GM10248 (cell line): ENCODE measurements at regions not wholly inside any gene's neighbourhood (a gene's known extent, or its start where the extent isn't known, plus 50 kb on each side); places are given as distances from the start of the nearest gene placed in this dataset.
A peak's percentile ranks its signal among the peaks of the same experiment; 100 is the strongest.

Experiments used
- CTCF ChIA-PET: fragments of 300-600 bp; sonication (Branson Sonifier 250); formaldehyde crosslinking; extraction: SDS; loops from one replicate; lab custom pipeline; 2021; ENCODE audit warnings: antibody characterized with exemption; lab: Yijun Ruan, JAX
- POLR2A ChIA-PET: fragments of 350-650 bp; sonication (Branson Sonifier 250); formaldehyde crosslinking; extraction: SDS; loops from one replicate; lab custom pipeline; 2020; ENCODE audit warnings: antibody characterized with exemption; lab: Yijun Ruan, JAX
- DNase-seq: peaks from one replicate; pipeline ENCODE4 v3.0.0; 2012; ENCODE audit errors: extremely low spot score
- CTCF ChIP-seq: IDR thresholded peaks from 2 replicates; pipeline ENCODE4 v1.5.1; 2012; ENCODE audit warnings: mild to moderate bottlenecking, low read depth; ENCODE audit errors: extremely low read depth, missing control alignments, control extremely low read depth

DNA sequence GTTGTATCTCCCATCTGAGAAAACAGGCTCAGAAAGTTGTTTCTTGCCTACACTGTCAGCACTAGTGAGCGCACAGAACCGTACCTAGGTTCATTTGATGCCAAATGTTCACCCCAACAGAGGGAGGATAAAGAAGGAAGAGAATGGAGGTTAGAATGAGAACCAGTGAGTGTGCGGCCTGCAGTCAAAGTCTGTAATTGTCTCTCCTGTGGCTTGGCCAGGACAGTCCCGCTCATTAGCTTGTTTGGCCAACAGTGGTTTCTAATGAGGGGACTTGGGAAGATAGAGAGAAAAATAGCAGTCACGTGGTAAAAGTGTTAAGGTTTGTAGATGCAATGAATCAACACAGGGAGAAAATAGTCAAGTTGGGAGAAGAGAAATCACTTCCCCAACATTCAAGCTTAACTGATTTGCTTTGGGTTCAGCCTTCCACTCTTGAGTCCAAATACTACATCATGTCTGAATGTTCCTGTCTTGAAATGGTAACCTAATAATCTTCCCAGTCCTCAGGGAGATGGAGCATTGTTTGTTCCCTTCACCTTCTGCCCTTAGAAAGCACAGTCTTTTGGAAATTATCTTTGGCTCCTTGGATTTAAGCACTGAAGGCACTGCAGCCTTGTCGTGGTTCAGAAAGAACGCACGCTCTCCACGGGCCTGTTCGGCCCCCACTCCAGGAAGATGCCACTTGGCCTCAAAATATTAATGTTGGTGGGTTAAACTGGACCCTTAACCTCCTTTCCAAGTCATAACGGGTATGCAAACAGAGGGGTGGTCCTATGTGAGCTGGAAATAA, 360.4 kb upstream of the ZNF32 start:
- CTCF ChIA-PET, result no interaction called here
- POLR2A ChIA-PET, result no interaction called here
- DNase-seq, result no peak
- no peak for TF ChIP-seq CTCF

DNA sequence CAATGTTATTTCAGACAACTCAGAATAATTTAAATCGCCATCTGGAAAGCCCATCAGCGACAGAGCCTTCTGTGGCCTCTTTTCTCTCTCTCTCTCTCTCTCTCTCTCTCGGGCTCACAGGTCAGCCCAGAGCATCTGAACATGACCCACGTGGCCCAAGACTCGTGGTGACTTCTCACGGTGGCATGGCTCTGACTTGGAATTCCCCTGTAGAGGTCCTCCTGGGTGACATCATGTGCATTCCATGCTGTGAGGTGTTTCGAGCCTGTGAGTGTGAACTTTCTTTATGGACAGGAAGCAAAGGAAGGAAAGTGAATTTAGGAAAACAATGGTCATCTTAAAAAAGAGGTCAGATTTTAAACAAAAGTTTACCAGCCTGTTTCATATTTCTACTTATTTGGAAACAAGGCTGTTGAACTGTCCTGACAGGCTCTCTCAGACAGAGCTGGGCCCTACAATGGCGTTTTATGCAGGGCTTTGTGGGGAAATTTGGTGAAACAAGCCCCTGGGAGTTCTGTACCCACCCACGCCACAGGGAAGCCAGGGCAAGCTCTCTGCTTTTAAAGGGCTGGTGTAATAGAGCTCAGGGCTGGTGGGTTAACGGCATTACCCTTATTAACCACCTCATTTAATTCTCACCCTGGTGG, 359.7 kb upstream of the ZNF32 start:
- TF ChIP-seq CTCF, result no peak
- DNase-seq, result peak; percentile 56
- ChIA-PET POLR2A (no interaction called here), CTCF (interaction anchor here (1.3 kb wide), 1 partner anchor 12 kb away, joined by 3 read pairs; no protein-coding TSS in a partner anchor)

- TF ChIP-seq CTCF, result no peak
- ChIA-PET CTCF (interaction anchor here (1.3 kb wide), 1 partner anchor 11 kb away, joined by 3 read pairs; no protein-coding TSS in a partner anchor), POLR2A (no interaction called here)
- no peak for DNase-seq
Observed at GRCh38 chr10:44006771-44007170, 358.1 kb upstream of the ZNF32 start.

DNA sequence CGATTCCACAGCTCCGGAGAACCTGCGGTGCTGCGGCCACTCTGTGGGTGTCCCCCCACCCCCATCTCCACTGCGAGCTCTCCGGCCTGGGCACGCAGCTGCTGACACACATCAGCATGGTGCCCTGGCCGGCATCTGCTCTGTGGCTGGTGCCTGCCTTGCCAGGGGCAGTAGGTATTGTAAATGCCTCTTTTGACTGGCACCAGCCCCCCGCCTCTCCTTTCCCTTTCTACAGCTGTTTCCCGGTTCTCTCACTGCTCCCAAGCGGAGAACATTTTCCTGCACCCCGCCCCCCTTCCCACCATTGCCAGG, 357.1 kb upstream of the ZNF32 start:
- no peak for DNase-seq
- ChIA-PET POLR2A (no interaction called here), CTCF (interaction anchor here (1.5 kb wide), 1 partner anchor 24 kb away, joined by 5 read pairs; no protein-coding TSS in a partner anchor)
- no peak for TF ChIP-seq CTCF

GRCh38 chr10:44004913-44005787, 356.5 kb upstream of the ZNF32 start:
- DNase-seq, result no peak
- TF ChIP-seq CTCF, result no peak
- POLR2A ChIA-PET, result no interaction called here
- CTCF ChIA-PET, result interaction anchor here (0.9 to 1.5 kb wide), 2 partner anchors 25 to 315 kb away, joined by 3 to 5 read pairs; no protein-coding TSS in a partner anchor
